Upper lobe of right lung (tissue), 1 donor: ENCODE measurements at regions not wholly inside any gene's neighbourhood (a gene's known extent, or its start where the extent isn't known, plus 50 kb on each side); places are given as distances from the start of the nearest gene placed in this dataset.
A peak's percentile ranks its signal among the peaks of the same experiment; 100 is the strongest.
"Not testable (repeated sequence)": the region's sequence is repeated elsewhere in the genome, so short reads cannot be mapped to it uniquely, and the experiment has no call there.

Experiments used
- ATAC-seq: fragments of 200-7000 bp; cut with Tn5 transposase; one replicate; pipeline ENCODE4 v1.9.1; 2020; ENCODE audit warnings: mild to moderate bottlenecking, moderate library complexity
- DNase-seq: peaks from one replicate; pipeline ENCODE4 v3.0.0-alpha.2; 2020
- H3K27ac ChIP-seq: fragments of 200-600 bp; one replicate; pipeline ENCODE4 v1.8.0; 2022
- H3K27me3 ChIP-seq: fragments of 200-600 bp; one replicate; pipeline ENCODE4 v1.8.0; 2022; ENCODE audit warnings: mild to moderate bottlenecking
- H3K36me3 ChIP-seq: fragments of 200-600 bp; one replicate; pipeline ENCODE4 v1.8.0; 2022
- H3K4me1 ChIP-seq: fragments of 200-600 bp; one replicate; pipeline ENCODE4 v1.8.0; 2022
- H3K4me3 ChIP-seq: fragments of 200-600 bp; one replicate; pipeline ENCODE4 v1.8.0; 2022; ENCODE audit warnings: mild to moderate bottlenecking
- H3K9me3 ChIP-seq: fragments of 200-600 bp; one replicate; pipeline ENCODE4 v1.8.0; 2022
- intact Hi-C: fragments of 100-400 bp; cut with DNase I; formaldehyde crosslinking; loops from one replicate; pipeline ENCODE4 v1.11.0; 2022
- TF ChIP-seq, protein P1 (sequence below): fragments of 200-600 bp; IDR thresholded peaks from one replicate; pipeline ENCODE4 v1.8.0; 2022; ENCODE audit warnings: antibody characterized with exemption
- donor health status: DM: no; HTN: yes; CAD: no; lungs with severe emphysema.

DNA sequence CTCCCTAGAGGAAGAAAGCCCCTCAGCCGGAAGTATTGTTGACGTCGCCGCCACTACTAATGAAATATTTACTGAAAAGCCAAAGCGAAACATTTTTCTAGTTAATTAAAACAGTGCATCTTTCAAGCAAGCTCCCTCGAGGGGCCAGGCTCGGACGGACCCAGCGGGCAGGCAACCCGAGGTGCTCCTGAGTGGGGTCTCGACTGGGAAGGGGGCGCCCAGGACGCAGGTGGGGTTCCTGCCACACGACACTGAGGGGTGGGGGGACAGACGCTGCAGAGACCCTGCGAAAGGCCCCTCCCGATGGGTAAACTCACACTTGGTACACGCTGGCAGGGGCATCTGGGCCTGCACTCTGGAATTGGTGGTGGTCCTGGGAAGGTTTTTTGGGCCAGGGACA lies 72.4 kb upstream of the ADGRA1 start:
- intact Hi-C loops: no loop called here
- H3K4me1 ChIP-seq: no peaks in the 10 kb centered on the region
- H3K9me3 ChIP-seq: no peaks in the 10 kb centered on the region
- H3K27ac ChIP-seq: no peak overlapping the region
- no peaks in the 10 kb centered on the region for H3K36me3 ChIP-seq
- no peaks in the 10 kb centered on the region for H3K27me3 ChIP-seq
- DNase-seq (no peak), ATAC-seq (no peak)
- TF ChIP-seq, protein P1, sequence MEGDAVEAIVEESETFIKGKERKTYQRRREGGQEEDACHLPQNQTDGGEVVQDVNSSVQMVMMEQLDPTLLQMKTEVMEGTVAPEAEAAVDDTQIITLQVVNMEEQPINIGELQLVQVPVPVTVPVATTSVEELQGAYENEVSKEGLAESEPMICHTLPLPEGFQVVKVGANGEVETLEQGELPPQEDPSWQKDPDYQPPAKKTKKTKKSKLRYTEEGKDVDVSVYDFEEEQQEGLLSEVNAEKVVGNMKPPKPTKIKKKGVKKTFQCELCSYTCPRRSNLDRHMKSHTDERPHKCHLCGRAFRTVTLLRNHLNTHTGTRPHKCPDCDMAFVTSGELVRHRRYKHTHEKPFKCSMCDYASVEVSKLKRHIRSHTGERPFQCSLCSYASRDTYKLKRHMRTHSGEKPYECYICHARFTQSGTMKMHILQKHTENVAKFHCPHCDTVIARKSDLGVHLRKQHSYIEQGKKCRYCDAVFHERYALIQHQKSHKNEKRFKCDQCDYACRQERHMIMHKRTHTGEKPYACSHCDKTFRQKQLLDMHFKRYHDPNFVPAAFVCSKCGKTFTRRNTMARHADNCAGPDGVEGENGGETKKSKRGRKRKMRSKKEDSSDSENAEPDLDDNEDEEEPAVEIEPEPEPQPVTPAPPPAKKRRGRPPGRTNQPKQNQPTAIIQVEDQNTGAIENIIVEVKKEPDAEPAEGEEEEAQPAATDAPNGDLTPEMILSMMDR: no peak
- H3K4me3 ChIP-seq: no peak overlapping the region

DNA sequence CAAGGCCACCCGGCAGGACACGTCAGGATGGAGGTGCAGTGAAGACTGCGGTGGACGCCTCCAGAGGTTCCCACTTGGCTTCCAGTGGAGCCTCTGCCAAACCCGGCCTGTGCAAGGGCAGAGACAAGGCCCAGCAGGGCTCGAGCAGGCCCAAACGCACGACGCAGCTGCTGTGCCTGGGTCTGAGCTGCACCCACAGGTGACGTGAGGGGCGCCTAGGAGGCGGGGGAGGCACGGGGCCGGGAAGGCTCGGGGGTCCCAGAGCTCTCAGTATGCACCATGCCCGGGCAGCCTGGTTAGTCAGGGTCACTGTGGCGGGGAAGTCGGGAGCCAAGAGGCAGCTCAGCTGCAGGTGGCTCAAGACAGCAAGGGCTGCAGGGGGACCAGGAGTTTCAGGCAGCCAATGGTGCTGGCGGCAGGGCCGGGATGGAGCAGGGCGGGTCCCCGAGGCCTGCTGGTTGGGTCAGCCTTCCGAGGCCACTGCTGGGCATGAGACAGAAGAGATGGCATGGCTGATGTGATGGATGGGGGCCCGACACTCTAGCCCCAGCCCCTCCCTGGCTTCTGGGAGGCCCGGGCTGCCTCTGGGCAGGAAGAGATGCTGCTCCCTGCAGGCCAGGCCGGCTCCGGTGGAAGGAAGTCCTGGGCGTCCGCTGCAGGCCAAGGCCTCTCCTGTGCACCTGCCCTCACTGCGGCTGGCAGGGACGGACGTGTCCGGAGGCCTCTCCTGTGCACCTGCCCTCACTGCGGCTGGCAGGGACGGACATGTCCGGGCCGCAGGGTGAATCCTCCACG lies 72.2 kb upstream of the CFAP46 start:
- TF ChIP-seq, protein P1: no peak
- ATAC-seq (no peak), DNase-seq (no peak)
- Histone ChIP-seq H3K9me3 (no peaks in the 10 kb centered on the region), H3K27ac (no peak overlapping the region), H3K27me3 (no peaks in the 10 kb centered on the region), H3K4me3 (no peak overlapping the region), H3K36me3 (no peaks in the 10 kb centered on the region), H3K4me1 (no peaks in the 10 kb centered on the region)
- intact Hi-C loops: no loop called here

DNA sequence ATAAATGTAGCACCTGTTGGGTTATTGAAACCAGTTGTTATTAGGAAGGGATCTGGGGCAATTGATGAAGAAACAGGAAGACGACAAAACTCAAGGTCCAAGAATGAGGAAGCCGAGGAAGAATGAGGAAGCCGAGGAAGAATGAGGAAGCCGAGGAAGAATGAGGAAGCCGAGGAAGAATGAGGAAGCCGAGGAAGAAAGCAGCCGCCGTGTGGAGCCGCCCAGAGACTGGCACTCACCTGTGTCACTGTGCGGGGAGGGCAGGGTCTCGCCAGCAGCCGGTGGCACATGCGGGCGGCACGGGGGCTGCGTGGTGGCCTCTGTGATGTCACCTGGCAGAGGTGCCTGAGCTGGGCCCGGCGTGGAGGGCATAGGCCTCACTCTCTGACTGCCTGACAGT lies 71.1 kb upstream of the CFAP46 start:
- Histone ChIP-seq H3K27me3 (no peaks in the 10 kb centered on the region), H3K4me3 (no peak overlapping the region), H3K9me3 (no peaks in the 10 kb centered on the region), H3K36me3 (no peaks in the 10 kb centered on the region), H3K27ac (peak overlapping the region; percentile 42), H3K4me1 (peaks cover 6% of the 10 kb centered on the region)
- intact Hi-C loops: no loop called here
- DNase-seq: peak; percentile 81
- TF ChIP-seq, protein P1: no peak
- peak; percentile 55 for ATAC-seq

DNA sequence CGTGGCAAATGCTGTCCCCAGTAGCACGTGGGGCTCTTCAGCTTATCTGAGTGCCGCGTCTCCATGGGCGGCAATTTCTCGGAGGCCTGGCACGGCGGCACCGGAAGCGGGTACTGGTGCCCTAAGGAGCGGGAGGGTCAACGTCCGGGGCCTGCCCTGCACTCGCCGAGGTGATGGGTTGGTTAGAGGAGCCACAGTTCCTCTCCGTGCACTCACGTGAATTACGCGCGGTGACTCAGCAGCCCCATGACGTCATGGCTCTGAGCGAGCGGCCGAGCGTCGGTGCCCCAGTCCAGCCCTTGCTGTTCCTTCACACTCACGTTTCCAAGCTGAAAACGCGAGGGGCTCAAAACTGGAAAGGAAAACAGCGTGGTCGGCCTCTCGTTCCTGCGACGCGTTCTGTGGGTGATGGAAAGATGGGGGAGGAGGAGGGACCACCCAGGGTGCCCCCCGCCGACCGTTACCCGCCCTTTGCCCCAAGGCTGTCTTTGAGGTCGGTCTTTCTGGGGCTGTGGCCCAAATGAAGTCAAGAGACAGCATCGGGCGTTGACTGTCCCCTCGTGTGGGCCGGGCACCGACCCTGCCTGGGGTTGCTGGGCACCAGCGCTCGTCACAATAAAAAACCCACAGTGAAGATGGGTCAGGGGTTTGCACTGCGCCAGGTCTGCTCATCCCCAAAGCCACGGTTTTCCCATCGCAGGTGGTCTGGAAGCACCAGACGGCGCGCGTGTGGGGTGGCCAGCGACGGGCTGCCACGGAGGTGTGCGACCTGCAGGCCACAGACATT lies 70.4 kb upstream of the CFAP46 start:
- DNase-seq: peak; percentile 77
- Histone ChIP-seq H3K4me1 (peaks cover 7% of the 10 kb centered on the region), H3K9me3 (no peaks in the 10 kb centered on the region), H3K4me3 (no peak overlapping the region), H3K27ac (peak overlapping the region; percentile 55), H3K36me3 (no peaks in the 10 kb centered on the region), H3K27me3 (no peaks in the 10 kb centered on the region)
- intact Hi-C loops: no loop called here
- ATAC-seq: peak; percentile 13
- TF ChIP-seq, protein P1: no peak

DNA sequence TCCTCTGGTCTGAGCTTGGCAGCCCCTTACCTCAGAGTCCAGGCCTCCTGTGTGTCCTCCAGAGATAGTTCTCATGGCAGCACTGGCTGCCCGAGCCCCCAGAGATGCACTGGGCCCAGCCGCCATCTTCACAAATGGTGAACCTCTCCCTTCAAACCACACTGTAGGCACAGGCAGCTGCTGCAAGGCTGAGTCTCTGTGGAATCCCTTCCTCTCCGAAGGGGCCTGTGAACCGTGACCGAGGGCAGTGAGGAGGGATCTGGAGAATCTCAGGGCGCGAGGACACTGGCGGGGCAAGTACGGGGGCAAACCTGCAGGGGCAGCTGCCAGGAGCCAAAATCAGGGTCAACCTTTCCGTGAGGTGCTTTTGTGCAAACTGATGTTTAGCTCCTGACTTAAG lies 69.5 kb upstream of the CFAP46 start:
- TF ChIP-seq, protein P1: no peak
- Histone ChIP-seq H3K27me3 (no peaks in the 10 kb centered on the region), H3K4me1 (peaks cover 7% of the 10 kb centered on the region), H3K4me3 (no peak overlapping the region), H3K9me3 (no peaks in the 10 kb centered on the region), H3K36me3 (no peaks in the 10 kb centered on the region), H3K27ac (no peak overlapping the region)
- no peak for ATAC-seq
- intact Hi-C loops: no loop called here
- no peak for DNase-seq

DNA sequence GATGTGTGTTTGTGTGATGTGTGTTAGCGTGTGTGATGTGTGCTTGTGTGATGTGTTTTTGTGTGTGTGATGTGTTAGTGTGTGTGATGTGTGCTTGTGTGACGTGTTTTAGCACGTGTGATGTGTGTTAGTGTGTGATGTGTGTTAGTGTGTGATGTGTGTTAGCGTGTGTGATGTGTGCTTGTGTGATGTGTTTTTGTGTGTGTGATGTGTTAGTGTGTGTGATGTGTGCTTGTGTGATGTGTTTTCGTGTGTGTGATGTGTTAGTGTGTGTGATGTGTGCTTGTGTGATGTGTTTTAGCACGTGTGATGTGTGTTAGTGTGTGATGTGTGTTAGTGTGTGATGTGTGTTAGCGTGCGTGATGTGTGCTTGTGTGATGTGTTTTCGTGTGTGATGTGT lies 69.0 kb upstream of the CFAP46 start:
- H3K9me3 ChIP-seq, H3K27ac ChIP-seq, ATAC-seq, H3K27me3 ChIP-seq, H3K36me3 ChIP-seq, H3K4me1 ChIP-seq, intact Hi-C loops, DNase-seq, H3K4me3 ChIP-seq: not testable (repeated sequence)

DNA sequence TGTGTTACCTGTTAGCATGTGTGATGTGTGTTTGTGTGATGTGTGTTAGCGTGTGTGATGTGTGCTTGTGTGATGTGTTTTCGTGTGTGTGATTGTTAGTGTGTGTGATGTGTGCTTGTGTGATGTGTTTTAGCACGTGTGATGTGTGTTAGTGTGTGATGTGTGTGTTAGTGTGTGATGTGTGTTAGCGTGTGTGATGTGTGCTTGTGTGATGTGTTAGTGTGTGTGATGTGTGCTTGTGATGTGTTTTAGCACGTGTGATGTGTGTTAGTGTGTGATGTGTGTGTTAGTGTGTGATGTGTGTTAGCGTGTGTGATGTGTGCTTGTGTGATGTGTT lies 68.4 kb upstream of the CFAP46 start:
- H3K4me3 ChIP-seq, H3K36me3 ChIP-seq, H3K27ac ChIP-seq, H3K9me3 ChIP-seq, intact Hi-C loops, H3K27me3 ChIP-seq, H3K4me1 ChIP-seq, ATAC-seq, DNase-seq: not testable (repeated sequence)
